ENCODE measurements at regions not wholly inside any gene's neighbourhood (a gene's known extent, or its start where the extent isn't known, plus 50 kb on each side); places are given as distances from the start of the nearest gene placed in this dataset.
"Not testable (repeated sequence)": the region's sequence is repeated elsewhere in the genome, so short reads cannot be mapped to it uniquely, and the experiment has no call there.

- ATAC-seq (no peak), DNase-seq (no peak)
- H3K27me3 ChIP-seq (ENCODE audit: control insufficient read depth in 2 of 2, insufficient read depth in 2 of 2, low read length in 2 of 2): no peaks in the 10 kb centered on the region
- ChIA-PET CTCF (no interaction called here), POLR2A (no interaction called here)
- peaks cover 0 to 17% (median 1%) of the 10 kb centered on the region in 11 donors for H3K9me3 Mint-ChIP-seq
- H3K4me1 ChIP-seq (ENCODE audit: control insufficient read depth in 2 of 2, insufficient read depth in 2 of 2, low read length in 2 of 2): no peaks in the 10 kb centered on the region
- intact Hi-C loops (cut with micrococcal nuclease): no loop called here
- no peak overlapping the region for H3K27ac Mint-ChIP-seq
- H3K36me3 Mint-ChIP-seq: no peaks in the 10 kb centered on the region
- no peaks in the 10 kb centered on the region for H3K36me3 ChIP-seq (ENCODE audit: control insufficient read depth in 2 of 3, insufficient read depth in 3 of 3, low read length in 3 of 3)
- peaks cover 0 to 5% (median 0%) of the 10 kb centered on the region in 5 donors for H3K27me3 Mint-ChIP-seq
- no peak overlapping the region for H3K4me3 ChIP-seq (ENCODE audit: low read length)
- no peak overlapping the region for H3K27ac ChIP-seq (ENCODE audit: low read depth, low read length)
- no peaks in the 10 kb centered on the region for H3K9me3 ChIP-seq (ENCODE audit: control insufficient read depth in 2 of 3, low read length in 3 of 3)
- H3K4me1 Mint-ChIP-seq: no peaks in the 10 kb centered on the region
- H3K4me3 Mint-ChIP-seq: no peak overlapping the region
Observed at GRCh38 chr3:135426508-135426907, 539.0 kb upstream of the PPP2R3A start.

GRCh38 chr3:135432402-135432801 is 533.1 kb upstream of the PPP2R3A start:
- no peaks in the 10 kb centered on the region for H3K36me3 Mint-ChIP-seq
- ATAC-seq: no peak

GRCh38 chr3:135438889-135439597 is 526.5 kb upstream of the PPP2R3A start:
- H3K27me3 ChIP-seq (ENCODE audit: control insufficient read depth in 2 of 2, insufficient read depth in 2 of 2, low read length in 2 of 2); ATAC-seq; H3K27ac Mint-ChIP-seq; H3K4me1 ChIP-seq (ENCODE audit: control insufficient read depth in 2 of 2, insufficient read depth in 2 of 2, low read length in 2 of 2); POLR2A ChIA-PET; H3K27me3 Mint-ChIP-seq; CTCF ChIA-PET; H3K36me3 ChIP-seq (ENCODE audit: control insufficient read depth in 2 of 3, insufficient read depth in 3 of 3, low read length in 3 of 3); intact Hi-C loops (cut with micrococcal nuclease); DNase-seq; H3K4me1 Mint-ChIP-seq; H3K27ac ChIP-seq (ENCODE audit: low read depth, low read length); H3K9me3 ChIP-seq (ENCODE audit: control insufficient read depth in 2 of 3, low read length in 3 of 3); H3K4me3 Mint-ChIP-seq; H3K36me3 Mint-ChIP-seq; H3K4me3 ChIP-seq (ENCODE audit: low read length): not testable (repeated sequence)
- H3K9me3 Mint-ChIP-seq: peaks cover 0 to 11% (median 5%) of the 10 kb centered on the region in 11 donors

More at GRCh38 chr3:135432402-135432801, 533.1 kb upstream of the PPP2R3A start:
- H3K36me3 ChIP-seq (ENCODE audit: control insufficient read depth in 2 of 3, insufficient read depth in 3 of 3, low read length in 3 of 3): no peaks in the 10 kb centered on the region
- peaks cover 0 to 24% (median 4%) of the 10 kb centered on the region in 11 donors for H3K9me3 Mint-ChIP-seq
- CTCF ChIA-PET: no interaction called here
- DNase-seq: no peak
- POLR2A ChIA-PET: no interaction called here
- no peaks in the 10 kb centered on the region for H3K4me1 Mint-ChIP-seq
- H3K4me3 Mint-ChIP-seq: no peak overlapping the region
- no peaks in the 10 kb centered on the region for H3K27me3 ChIP-seq (ENCODE audit: control insufficient read depth in 2 of 2, insufficient read depth in 2 of 2, low read length in 2 of 2)
- intact Hi-C loops (cut with micrococcal nuclease): no loop called here
- H3K27ac Mint-ChIP-seq: no peak overlapping the region
- H3K27ac ChIP-seq (ENCODE audit: low read depth, low read length): no peak overlapping the region
- no peak overlapping the region for H3K4me3 ChIP-seq (ENCODE audit: low read length)
- no peaks in the 10 kb centered on the region for H3K4me1 ChIP-seq (ENCODE audit: control insufficient read depth in 2 of 2, insufficient read depth in 2 of 2, low read length in 2 of 2)
- no peaks in the 10 kb centered on the region for H3K9me3 ChIP-seq (ENCODE audit: control insufficient read depth in 2 of 3, low read length in 3 of 3)
- H3K27me3 Mint-ChIP-seq: peaks cover 0 to 5% (median 0%) of the 10 kb centered on the region in 5 donors

GRCh38 chr3:135439632-135440031 is 525.9 kb upstream of the PPP2R3A start:
- H3K27ac Mint-ChIP-seq; intact Hi-C loops (cut with micrococcal nuclease); CTCF ChIA-PET: not testable (repeated sequence)

GRCh38 chr3:135440233-135440632 is 525.3 kb upstream of the PPP2R3A start:
- DNase-seq (no peak), ATAC-seq (no peak)
- Mint-ChIP-seq H3K27ac (no peak overlapping the region), H3K36me3 (no peaks in the 10 kb centered on the region), H3K9me3 (peaks cover 0 to 8% (median 1%) of the 10 kb centered on the region in 11 donors), H3K27me3 (no peaks in the 10 kb centered on the region), H3K4me3 (no peak overlapping the region), H3K4me1 (no peaks in the 10 kb centered on the region)
- Histone ChIP-seq H3K27ac (ENCODE audit: low read depth, low read length) (no peak overlapping the region), H3K9me3 (ENCODE audit: control insufficient read depth in 2 of 3, low read length in 3 of 3) (no peaks in the 10 kb centered on the region), H3K4me3 (ENCODE audit: low read length) (no peak overlapping the region), H3K36me3 (ENCODE audit: control insufficient read depth in 2 of 3, insufficient read depth in 3 of 3, low read length in 3 of 3) (no peaks in the 10 kb centered on the region), H3K27me3 (ENCODE audit: control insufficient read depth in 2 of 2, insufficient read depth in 2 of 2, low read length in 2 of 2) (no peaks in the 10 kb centered on the region), H3K4me1 (ENCODE audit: control insufficient read depth in 2 of 2, insufficient read depth in 2 of 2, low read length in 2 of 2) (no peaks in the 10 kb centered on the region)
- intact Hi-C loops (cut with micrococcal nuclease): no loop called here
- ChIA-PET CTCF (no interaction called here), POLR2A (no interaction called here)

More at GRCh38 chr3:135439632-135440031, 525.9 kb upstream of the PPP2R3A start:
- H3K36me3 Mint-ChIP-seq; H3K4me1 ChIP-seq (ENCODE audit: control insufficient read depth in 2 of 2, insufficient read depth in 2 of 2, low read length in 2 of 2); H3K4me3 Mint-ChIP-seq; H3K27me3 Mint-ChIP-seq; H3K27ac ChIP-seq (ENCODE audit: low read depth, low read length); H3K4me3 ChIP-seq (ENCODE audit: low read length); H3K36me3 ChIP-seq (ENCODE audit: control insufficient read depth in 2 of 3, insufficient read depth in 3 of 3, low read length in 3 of 3); POLR2A ChIA-PET; DNase-seq; ATAC-seq; H3K9me3 ChIP-seq (ENCODE audit: control insufficient read depth in 2 of 3, low read length in 3 of 3); H3K4me1 Mint-ChIP-seq; H3K27me3 ChIP-seq (ENCODE audit: control insufficient read depth in 2 of 2, insufficient read depth in 2 of 2, low read length in 2 of 2): not testable (repeated sequence)
- H3K9me3 Mint-ChIP-seq: peaks cover 0 to 11% (median 5%) of the 10 kb centered on the region in 11 donors

- H3K36me3 Mint-ChIP-seq: no peaks in the 10 kb centered on the region
- no peaks in the 10 kb centered on the region for H3K27me3 Mint-ChIP-seq
- no peaks in the 10 kb centered on the region for H3K27me3 ChIP-seq (ENCODE audit: control insufficient read depth in 2 of 2, insufficient read depth in 2 of 2, low read length in 2 of 2)
- intact Hi-C loops (cut with micrococcal nuclease): no loop called here
- H3K4me3 ChIP-seq (ENCODE audit: low read length): no peak overlapping the region
- peaks cover 0 to 8% (median 1%) of the 10 kb centered on the region in 11 donors for H3K9me3 Mint-ChIP-seq
- H3K4me3 Mint-ChIP-seq: no peak overlapping the region
- no peaks in the 10 kb centered on the region for H3K4me1 ChIP-seq (ENCODE audit: control insufficient read depth in 2 of 2, insufficient read depth in 2 of 2, low read length in 2 of 2)
- no peaks in the 10 kb centered on the region for H3K36me3 ChIP-seq (ENCODE audit: control insufficient read depth in 2 of 3, insufficient read depth in 3 of 3, low read length in 3 of 3)
- H3K27ac Mint-ChIP-seq: no peak overlapping the region
- POLR2A ChIA-PET: no interaction called here
- CTCF ChIA-PET: no interaction called here
- H3K4me1 Mint-ChIP-seq: no peaks in the 10 kb centered on the region
- DNase-seq (no peak), ATAC-seq (peak; percentile 22)
- H3K9me3 ChIP-seq (ENCODE audit: control insufficient read depth in 2 of 3, low read length in 3 of 3): no peaks in the 10 kb centered on the region
- no peak overlapping the region for H3K27ac ChIP-seq (ENCODE audit: low read depth, low read length)
Observed at GRCh38 chr3:135440746-135441145, 524.8 kb upstream of the PPP2R3A start.

- Histone ChIP-seq H3K36me3 (ENCODE audit: control insufficient read depth in 2 of 3, insufficient read depth in 3 of 3, low read length in 3 of 3) (no peaks in the 10 kb centered on the region), H3K4me3 (ENCODE audit: low read length) (no peak overlapping the region), H3K27me3 (ENCODE audit: control insufficient read depth in 2 of 2, insufficient read depth in 2 of 2, low read length in 2 of 2) (no peaks in the 10 kb centered on the region), H3K27ac (ENCODE audit: low read depth, low read length) (no peak overlapping the region), H3K4me1 (ENCODE audit: control insufficient read depth in 2 of 2, insufficient read depth in 2 of 2, low read length in 2 of 2) (no peaks in the 10 kb centered on the region), H3K9me3 (ENCODE audit: control insufficient read depth in 2 of 3, low read length in 3 of 3) (no peaks in the 10 kb centered on the region)
- Mint-ChIP-seq H3K36me3 (no peaks in the 10 kb centered on the region), H3K4me3 (no peak overlapping the region), H3K27ac (no peak overlapping the region), H3K27me3 (no peaks in the 10 kb centered on the region), H3K9me3 (peaks cover 0 to 8% (median 0%) of the 10 kb centered on the region in 11 donors), H3K4me1 (no peaks in the 10 kb centered on the region)
- ATAC-seq (no peak), DNase-seq (no peak)
- ChIA-PET POLR2A (no interaction called here), CTCF (no interaction called here)
- intact Hi-C loops (cut with micrococcal nuclease): no loop called here
Observed at GRCh38 chr3:135444058-135444457, 521.5 kb upstream of the PPP2R3A start.

Measured in naive thymus-derived CD4-positive, alpha-beta T cell (primary cell).